Panc1 (cell line): ENCODE measurements at regions not wholly inside any gene's neighbourhood (a gene's known extent, or its start where the extent isn't known, plus 50 kb on each side); places are given as distances from the start of the nearest gene placed in this dataset.

Source experiments
- CTCF ChIP-seq: fragments of 450-650 bp; IDR thresholded peaks from 2 replicates; pipeline ENCODE4 v1.5.1; 2017; ENCODE audit warnings: mild to moderate bottlenecking
- POLR2AphosphoS5 ChIP-seq: IDR thresholded peaks from 2 replicates; pipeline ENCODE4 v1.6.1; 2012; ENCODE audit warnings: mild to moderate bottlenecking, low read depth, low read length, moderate library complexity
- REST ChIP-seq, 2 experiments: IDR thresholded peaks; 2 replicates each; pipeline ENCODE4 v1.6.1; 2011 to 2012; ENCODE audit warnings: low read depth in 2 of 2, control low read depth in 1 of 2, low read length in 1 of 2, mild to moderate bottlenecking in 1 of 2, moderate library complexity in 1 of 2; ENCODE audit not compliant: insufficient read depth in 1 of 2
- SIN3A ChIP-seq: IDR thresholded peaks from 2 replicates; pipeline ENCODE4 v1.6.1; 2012; ENCODE audit warnings: low read depth, mild to moderate bottlenecking, low read length, moderate library complexity, borderline replicate concordance; ENCODE audit not compliant: insufficient read depth
- TCF7L2 ChIP-seq: IDR thresholded peaks from 2 replicates; pipeline ENCODE4 v1.6.1; 2011; ENCODE audit warnings: mild to moderate bottlenecking, low read depth, low read length, inconsistent platforms

GRCh38 chr2:122029945-122030344 lies 274.5 kb downstream of the TSN start:
- TF ChIP-seq CTCF (no peak), POLR2AphosphoS5 (no peak), TCF7L2 (no peak), REST (IDR thresholded peaks at IDR 0.05; ENCODE audit: insufficient read depth in 1 of 2, low read depth in 2 of 2, low read length in 1 of 2) (no peak), SIN3A (no peak)
